AG09319 (cell line): ENCODE measurements at regions not wholly inside any gene's neighbourhood (a gene's known extent, or its start where the extent isn't known, plus 50 kb on each side); places are given as distances from the start of the nearest gene placed in this dataset.

Experiments
- DNase-seq: peaks from one replicate; pipeline ENCODE4 v3.0.0-alpha.2; 2010; ENCODE audit warnings: low read depth; ENCODE audit errors: extremely low read depth
- TF ChIP-seq, protein P1 (sequence below): IDR thresholded peaks from 2 replicates; pipeline ENCODE4 v1.5.1; 2011; ENCODE audit warnings: low read depth, mild to moderate bottlenecking, inconsistent platforms, low read length, moderate library complexity

- no peak for DNase-seq
These were observed 951.6 kb downstream of the CCSER2 start for GRCh38 chr10:85280014-85280413.

GRCh38 chr10:85284778-85285770 is 956.7 kb downstream of the CCSER2 start:
- TF ChIP-seq, protein P1, sequence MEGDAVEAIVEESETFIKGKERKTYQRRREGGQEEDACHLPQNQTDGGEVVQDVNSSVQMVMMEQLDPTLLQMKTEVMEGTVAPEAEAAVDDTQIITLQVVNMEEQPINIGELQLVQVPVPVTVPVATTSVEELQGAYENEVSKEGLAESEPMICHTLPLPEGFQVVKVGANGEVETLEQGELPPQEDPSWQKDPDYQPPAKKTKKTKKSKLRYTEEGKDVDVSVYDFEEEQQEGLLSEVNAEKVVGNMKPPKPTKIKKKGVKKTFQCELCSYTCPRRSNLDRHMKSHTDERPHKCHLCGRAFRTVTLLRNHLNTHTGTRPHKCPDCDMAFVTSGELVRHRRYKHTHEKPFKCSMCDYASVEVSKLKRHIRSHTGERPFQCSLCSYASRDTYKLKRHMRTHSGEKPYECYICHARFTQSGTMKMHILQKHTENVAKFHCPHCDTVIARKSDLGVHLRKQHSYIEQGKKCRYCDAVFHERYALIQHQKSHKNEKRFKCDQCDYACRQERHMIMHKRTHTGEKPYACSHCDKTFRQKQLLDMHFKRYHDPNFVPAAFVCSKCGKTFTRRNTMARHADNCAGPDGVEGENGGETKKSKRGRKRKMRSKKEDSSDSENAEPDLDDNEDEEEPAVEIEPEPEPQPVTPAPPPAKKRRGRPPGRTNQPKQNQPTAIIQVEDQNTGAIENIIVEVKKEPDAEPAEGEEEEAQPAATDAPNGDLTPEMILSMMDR: no peak
- no peak for DNase-seq

More at GRCh38 chr10:85280014-85280413, 951.6 kb downstream of the CCSER2 start:
- TF ChIP-seq, protein P1: no peak

- DNase-seq: no peak
- TF ChIP-seq, protein P1: no peak
These were observed 965.1 kb downstream of the CCSER2 start for GRCh38 chr10:85293483-85293882.

- TF ChIP-seq, protein P1: no peak
- DNase-seq: no peak
These were observed 983.4 kb downstream of the CCSER2 start for GRCh38 chr10:85311613-85312337.

GRCh38 chr10:85315657-85316056 is 987.3 kb downstream of the CCSER2 start:
- DNase-seq: no peak
- TF ChIP-seq, protein P1: no peak

GRCh38 chr10:85316276-85316675 is 987.9 kb downstream of the CCSER2 start:
- TF ChIP-seq, protein P1: no peak
- DNase-seq: no peak

DNA sequence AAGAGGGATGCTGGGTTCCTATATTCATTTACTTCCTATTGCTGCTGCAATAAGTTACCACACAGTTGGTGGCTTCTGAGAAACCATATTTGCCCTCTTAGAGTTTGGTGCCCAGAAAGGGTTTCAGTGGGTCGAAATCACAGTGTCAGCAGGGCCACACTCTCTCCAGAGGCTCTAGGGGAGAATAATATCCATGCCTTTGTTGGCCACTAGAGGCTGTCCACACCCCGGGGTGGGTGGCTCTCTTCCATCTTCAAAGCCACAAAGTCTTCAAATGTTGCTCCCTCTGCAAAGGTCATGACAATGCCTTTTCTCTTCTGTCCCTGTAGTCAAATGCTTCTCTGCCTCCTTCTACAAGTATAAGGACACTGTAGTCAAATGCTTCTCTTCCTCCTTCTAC is 989.4 kb downstream of the CCSER2 start:
- TF ChIP-seq, protein P1: no peak
- DNase-seq: no peak
